IMR-90 (cell line): ENCODE measurements at regions not wholly inside any gene's neighbourhood (a gene's known extent, or its start where the extent isn't known, plus 50 kb on each side); places are given as distances from the start of the nearest gene placed in this dataset.

Experiments used
- ATAC-seq: fragments of 200-7000 bp; cut with Tn5 transposase; 2 replicates; pipeline ENCODE4 v1.9.1; 2020; ENCODE audit warnings: low read depth, mild to moderate bottlenecking, moderate library complexity
- BruUV-seq: library from RNA; stranded (reverse); fragments of 400-500 nt; replicated peaks from 2 replicates; lab custom pipeline; 2021; lab: Mats Ljungman, UMichigan
- CTCF ChIA-PET: fragments of 300-600 bp; formaldehyde crosslinking; extraction: SDS; loops from one replicate; lab custom pipeline; 2021; ENCODE audit warnings: antibody characterized with exemption; lab: Yijun Ruan, JAX
- POLR2A ChIA-PET: fragments of 300-600 bp; sonication (Branson Sonifier 250); formaldehyde crosslinking; loops from one replicate; lab custom pipeline; 2022; ENCODE audit warnings: antibody characterized with exemption; ENCODE audit not compliant: unreplicated experiment; lab: Charles Lee
- DNase-seq: peaks from one replicate; pipeline ENCODE4 v3.0.0; 2013
- H2AFZ ChIP-seq: replicated peaks from 2 replicates; pipeline ENCODE3; 2013; ENCODE audit warnings: low read length, mild to moderate bottlenecking; ENCODE audit not compliant: poor library complexity
- H2AK5ac ChIP-seq: 2 replicates; pipeline ENCODE4 v1.6.1; 2013; ENCODE audit warnings: low read depth, low read length, inconsistent platforms
- H2AK9ac ChIP-seq: replicated peaks from 2 replicates; pipeline ENCODE3; 2013; ENCODE audit warnings: mild to moderate bottlenecking, low read depth, low read length, moderate library complexity; ENCODE audit not compliant: poor library complexity
- H2BK120ac ChIP-seq: 2 replicates; pipeline ENCODE4 v1.6.1; 2013; ENCODE audit warnings: low read depth, low read length, inconsistent platforms
- H2BK15ac ChIP-seq: 3 replicates; pipeline ENCODE4 v1.6.1; 2013; ENCODE audit warnings: low read depth, low read length, inconsistent platforms
- H2BK20ac ChIP-seq: 2 replicates; pipeline ENCODE4 v1.6.1; 2013; ENCODE audit warnings: low read depth, mild to moderate bottlenecking, inconsistent platforms, low read length, moderate library complexity
- H2BK5ac ChIP-seq: 2 replicates; pipeline ENCODE4 v1.6.1; 2013; ENCODE audit warnings: mild to moderate bottlenecking, low read depth, low read length, inconsistent platforms; ENCODE audit not compliant: poor library complexity, severe bottlenecking
- H3K14ac ChIP-seq: replicated peaks from 2 replicates; pipeline ENCODE4 v1.6.1; 2013; ENCODE audit warnings: low read depth, low read length, inconsistent platforms
- H3K18ac ChIP-seq: 2 replicates; pipeline ENCODE4 v1.6.1; 2013; ENCODE audit warnings: low read depth, low read length, control low read depth
- H3K23ac ChIP-seq: 2 replicates; pipeline ENCODE4 v1.6.1; 2013; ENCODE audit warnings: low read depth, low read length, inconsistent platforms
- H3K27ac ChIP-seq: 2 replicates; pipeline ENCODE4 v1.5.1; 2013; ENCODE audit warnings: mild to moderate bottlenecking, control low read depth, low read length; ENCODE audit not compliant: insufficient read depth
- H3K27me3 ChIP-seq: 2 replicates; pipeline ENCODE4 v1.6.1; 2013; ENCODE audit warnings: low read length; ENCODE audit not compliant: control insufficient read depth, insufficient read depth
- H3K36me3 ChIP-seq: 2 replicates; pipeline ENCODE4 v1.6.1; 2013; ENCODE audit warnings: low read length, mixed read lengths; ENCODE audit not compliant: control insufficient read depth, insufficient read depth
- H3K4ac ChIP-seq: 2 replicates; pipeline ENCODE4 v1.6.1; 2013; ENCODE audit warnings: low read depth, low read length, inconsistent platforms
- H3K4me1 ChIP-seq: 2 replicates; pipeline ENCODE4 v1.6.1; 2013; ENCODE audit warnings: low read length, mixed read lengths; ENCODE audit not compliant: control insufficient read depth, insufficient read depth
- H3K4me2 ChIP-seq: 2 replicates; pipeline ENCODE4 v1.6.1; 2013; ENCODE audit warnings: low read depth, mild to moderate bottlenecking, control low read depth, low read length, moderate library complexity
- H3K4me3 ChIP-seq: 2 replicates; pipeline ENCODE4 v1.5.1; 2013; ENCODE audit warnings: low read depth, mild to moderate bottlenecking, control low read depth, low read length, moderate library complexity; ENCODE audit not compliant: insufficient read depth
- H3K56ac ChIP-seq: 2 replicates; pipeline ENCODE4 v1.6.1; 2013; ENCODE audit warnings: low read length, inconsistent platforms; ENCODE audit not compliant: insufficient read depth; ENCODE audit errors: extremely low read depth
- H3K79me1 ChIP-seq, 2 experiments: 2 replicates each; pipeline ENCODE4 v1.6.1; 2013; ENCODE audit warnings: low read length in 2 of 2, inconsistent platforms in 1 of 2, low read depth in 1 of 2
- H3K9ac ChIP-seq: 2 replicates; pipeline ENCODE4 v1.6.1; 2013; ENCODE audit warnings: low read depth, low read length, control low read depth
- H3K9me1 ChIP-seq: 2 replicates; pipeline ENCODE4 v1.6.1; 2013; ENCODE audit warnings: low read length, inconsistent platforms; ENCODE audit not compliant: insufficient read depth
- H3K9me3 ChIP-seq: 2 replicates; pipeline ENCODE4 v1.6.1; 2013; ENCODE audit warnings: low read length; ENCODE audit not compliant: control insufficient read depth, insufficient read depth
- H4K20me1 ChIP-seq: 2 replicates; pipeline ENCODE4 v1.6.1; 2013; ENCODE audit warnings: low read length, inconsistent platforms; ENCODE audit not compliant: insufficient read depth
- H4K5ac ChIP-seq: 2 replicates; pipeline ENCODE4 v1.6.1; 2013; ENCODE audit warnings: mild to moderate bottlenecking, low read depth, low read length, control low read depth
- H4K8ac ChIP-seq, 2 experiments: 2 replicates each; pipeline ENCODE4 v1.6.1; 2013; ENCODE audit warnings: low read depth in 2 of 2, low read length in 2 of 2, control low read depth in 1 of 2, inconsistent platforms in 1 of 2
- H4K91ac ChIP-seq: 2 replicates; pipeline ENCODE4 v1.6.1; 2013; ENCODE audit warnings: low read depth, low read length, inconsistent platforms; ENCODE audit not compliant: insufficient read depth
- CHD1 ChIP-seq: IDR thresholded peaks from 2 replicates; pipeline ENCODE4 v1.6.1; 2012; ENCODE audit warnings: low read depth, low read length, improper control_type of control experiment
- FOS ChIP-seq: fragments of 150-350 bp; IDR thresholded peaks from 2 replicates; pipeline ENCODE4 v1.6.1; 2016; ENCODE audit warnings: low read depth, low read length
- MAZ ChIP-seq: IDR thresholded peaks from 2 replicates; pipeline ENCODE4 v1.6.1; 2012; ENCODE audit warnings: low read depth, mild to moderate bottlenecking, low read length, improper control_type of control experiment, moderate library complexity, borderline replicate concordance
- MXI1 ChIP-seq: IDR thresholded peaks from 2 replicates; pipeline ENCODE4 v1.6.1; 2012; ENCODE audit warnings: low read depth, mild to moderate bottlenecking, low read length, moderate library complexity, borderline replicate concordance
- NFE2L2 ChIP-seq: fragments of 150-350 bp; IDR thresholded peaks from 2 replicates; pipeline ENCODE4 v1.6.1; 2016; ENCODE audit warnings: low read depth, mild to moderate bottlenecking, low read length
- POLR2A ChIP-seq: IDR thresholded peaks from 2 replicates; pipeline ENCODE4 v1.6.1; 2012; ENCODE audit warnings: mild to moderate bottlenecking, low read depth, low read length
- RAD21 ChIP-seq: IDR thresholded peaks from 2 replicates; pipeline ENCODE4 v1.6.1; 2012; ENCODE audit warnings: low read length, improper control_type of control experiment
- RCOR1 ChIP-seq: IDR thresholded peaks from 2 replicates; pipeline ENCODE4 v1.6.1; 2012; ENCODE audit warnings: mild to moderate bottlenecking, low read length, improper control_type of control experiment; ENCODE audit not compliant: insufficient replicate concordance
- RFX5 ChIP-seq: IDR thresholded peaks from 2 replicates; pipeline ENCODE4 v1.8.0; 2012; ENCODE audit warnings: low read depth, mild to moderate bottlenecking, low read length, moderate library complexity
- WGBS, 2 experiments: methylation state at CpG; one replicate each; pipeline versions ENCODE4 v1.1.5 to v1.1.7; 2013; ENCODE audit warnings: missing lambda C conversion rate in 2 of 2; ENCODE audit not compliant: insufficient read length in 1 of 2; ENCODE audit errors: extremely low coverage in 2 of 2; 5-methylcytosine and 5-hydroxymethylcytosine counted together
- dilution Hi-C: fragments of 300-500 bp; cut with HindIII; formaldehyde crosslinking; loops from one replicate; pipeline ENCODE4 v1.14.3; 2018; ENCODE audit warnings: low sequenced_read_pairs; ENCODE audit not compliant: unreplicated experiment
- in situ Hi-C: fragments of 300-500 bp; cut with MboI; formaldehyde crosslinking; loops from 3 replicates; pipeline ENCODE4 v1.14.3; 2019; ENCODE audit warnings: low sequenced_read_pairs, inconsistent platforms, mixed read lengths
- intact Hi-C: fragments of 100-400 bp; cut with micrococcal nuclease; formaldehyde crosslinking; loops from 2 replicates; pipeline ENCODE4 v1.10.0; 2022
- TF ChIP-seq, protein P1 (sequence below): conservative IDR thresholded peaks from 2 replicates; pipeline ENCODE4 v1.5.1; 2012; ENCODE audit warnings: mild to moderate bottlenecking, low read depth, low read length, improper control_type of control experiment
- TF ChIP-seq, protein P2 (sequence below): fragments of 150-350 bp; IDR thresholded peaks from 2 replicates; pipeline ENCODE4 v1.6.1; 2017; ENCODE audit warnings: mild to moderate bottlenecking, antibody characterized with exemption, low read length, low read depth
- TF ChIP-seq, protein P3 (sequence below): fragments of 150-350 bp; IDR thresholded peaks from 2 replicates; pipeline ENCODE4 v1.6.1; 2016; ENCODE audit warnings: low read depth, mild to moderate bottlenecking, low read length, moderate library complexity, borderline replicate concordance

DNA sequence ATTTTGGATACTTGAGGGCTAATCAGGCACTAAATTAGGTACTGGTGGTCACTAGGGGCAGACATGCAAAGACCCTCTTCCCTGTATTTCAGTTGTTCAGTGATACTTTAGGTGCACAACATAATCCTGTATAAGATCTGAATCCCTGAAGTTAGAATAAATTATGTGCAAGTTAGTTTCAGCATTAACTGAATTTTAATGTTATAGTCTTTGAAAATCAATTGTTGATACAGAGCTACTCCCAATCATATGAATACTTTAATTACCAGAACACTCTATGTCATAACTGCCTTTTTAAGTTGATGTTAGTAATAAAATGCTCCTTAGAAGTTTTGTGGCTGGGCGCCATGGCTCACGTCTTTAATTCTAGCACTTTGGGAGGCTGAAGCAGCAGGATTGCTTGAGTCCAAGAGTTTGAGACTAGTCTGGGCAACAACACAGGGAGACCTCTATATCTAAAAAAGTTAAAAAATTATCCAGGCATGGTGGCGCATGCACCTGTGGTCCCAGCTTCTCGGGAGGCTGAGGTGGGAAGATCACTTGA, 87.1 kb upstream of the SKAP2 start:
- no peak overlapping the region for H4K8ac ChIP-seq
- no peaks in the 10 kb centered on the region for H4K20me1 ChIP-seq
- ATAC-seq, result no peak
- no peak overlapping the region for H3K14ac ChIP-seq
- no peak overlapping the region for H2BK15ac ChIP-seq
- no peak overlapping the region for H3K4me3 ChIP-seq
- no CpG with 5 or more reads among the region's 4 CpGs for WGBS, 2 experiments
- no peak overlapping the region for H4K91ac ChIP-seq
- no peak overlapping the region for H3K23ac ChIP-seq
- H3K9me3 ChIP-seq, result no peaks in the 10 kb centered on the region
- H2BK120ac ChIP-seq, result no peak overlapping the region
- ChIA-PET POLR2A (interaction anchor here (0.6 kb wide), 2 partner anchors 11 to 76 kb away, joined by 3 to 7 read pairs; no protein-coding TSS in a partner anchor), CTCF (interaction anchor here (0.9 kb wide), 1 partner anchor 170 kb away, joined by 5 read pairs; no protein-coding TSS in a partner anchor)
- no peak for DNase-seq
- no peak overlapping the region for H2AK5ac ChIP-seq
- no peak overlapping the region for H2AFZ ChIP-seq
- H3K9me1 ChIP-seq, result no peaks in the 10 kb centered on the region
- H3K4me2 ChIP-seq, result no peak overlapping the region
- intact Hi-C loops (no loop called here), dilution Hi-C loops (no loop called here), in situ Hi-C loops (no loop called here)
- no peaks in the 10 kb centered on the region for H3K36me3 ChIP-seq
- no peak overlapping the region for H3K4ac ChIP-seq
- no peaks in the 10 kb centered on the region for H3K4me1 ChIP-seq
- no peaks in the 10 kb centered on the region for H3K79me1 ChIP-seq
- no peak overlapping the region for H2AK9ac ChIP-seq
- BruUV-seq, result no TSS peak
- no peak overlapping the region for H3K9ac ChIP-seq
- no peak overlapping the region for H2BK20ac ChIP-seq
- TF ChIP-seq MAZ, result no peak
- TF ChIP-seq POLR2A, result no peak
- TF ChIP-seq MXI1, result no peak
- no peak for TF ChIP-seq NFE2L2
- TF ChIP-seq CHD1, result no peak
- no peak for TF ChIP-seq RFX5
- TF ChIP-seq, protein P1, sequence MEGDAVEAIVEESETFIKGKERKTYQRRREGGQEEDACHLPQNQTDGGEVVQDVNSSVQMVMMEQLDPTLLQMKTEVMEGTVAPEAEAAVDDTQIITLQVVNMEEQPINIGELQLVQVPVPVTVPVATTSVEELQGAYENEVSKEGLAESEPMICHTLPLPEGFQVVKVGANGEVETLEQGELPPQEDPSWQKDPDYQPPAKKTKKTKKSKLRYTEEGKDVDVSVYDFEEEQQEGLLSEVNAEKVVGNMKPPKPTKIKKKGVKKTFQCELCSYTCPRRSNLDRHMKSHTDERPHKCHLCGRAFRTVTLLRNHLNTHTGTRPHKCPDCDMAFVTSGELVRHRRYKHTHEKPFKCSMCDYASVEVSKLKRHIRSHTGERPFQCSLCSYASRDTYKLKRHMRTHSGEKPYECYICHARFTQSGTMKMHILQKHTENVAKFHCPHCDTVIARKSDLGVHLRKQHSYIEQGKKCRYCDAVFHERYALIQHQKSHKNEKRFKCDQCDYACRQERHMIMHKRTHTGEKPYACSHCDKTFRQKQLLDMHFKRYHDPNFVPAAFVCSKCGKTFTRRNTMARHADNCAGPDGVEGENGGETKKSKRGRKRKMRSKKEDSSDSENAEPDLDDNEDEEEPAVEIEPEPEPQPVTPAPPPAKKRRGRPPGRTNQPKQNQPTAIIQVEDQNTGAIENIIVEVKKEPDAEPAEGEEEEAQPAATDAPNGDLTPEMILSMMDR, result no peak
- TF ChIP-seq FOS, result no peak
- TF ChIP-seq, protein P2, sequence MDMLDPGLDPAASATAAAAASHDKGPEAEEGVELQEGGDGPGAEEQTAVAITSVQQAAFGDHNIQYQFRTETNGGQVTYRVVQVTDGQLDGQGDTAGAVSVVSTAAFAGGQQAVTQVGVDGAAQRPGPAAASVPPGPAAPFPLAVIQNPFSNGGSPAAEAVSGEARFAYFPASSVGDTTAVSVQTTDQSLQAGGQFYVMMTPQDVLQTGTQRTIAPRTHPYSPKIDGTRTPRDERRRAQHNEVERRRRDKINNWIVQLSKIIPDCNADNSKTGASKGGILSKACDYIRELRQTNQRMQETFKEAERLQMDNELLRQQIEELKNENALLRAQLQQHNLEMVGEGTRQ, result no peak
- no peak for TF ChIP-seq RAD21
- TF ChIP-seq RCOR1, result no peak
- TF ChIP-seq, protein P3, sequence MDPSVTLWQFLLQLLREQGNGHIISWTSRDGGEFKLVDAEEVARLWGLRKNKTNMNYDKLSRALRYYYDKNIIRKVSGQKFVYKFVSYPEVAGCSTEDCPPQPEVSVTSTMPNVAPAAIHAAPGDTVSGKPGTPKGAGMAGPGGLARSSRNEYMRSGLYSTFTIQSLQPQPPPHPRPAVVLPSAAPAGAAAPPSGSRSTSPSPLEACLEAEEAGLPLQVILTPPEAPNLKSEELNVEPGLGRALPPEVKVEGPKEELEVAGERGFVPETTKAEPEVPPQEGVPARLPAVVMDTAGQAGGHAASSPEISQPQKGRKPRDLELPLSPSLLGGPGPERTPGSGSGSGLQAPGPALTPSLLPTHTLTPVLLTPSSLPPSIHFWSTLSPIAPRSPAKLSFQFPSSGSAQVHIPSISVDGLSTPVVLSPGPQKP, result no peak
- no peak overlapping the region for H4K5ac ChIP-seq
- no peak overlapping the region for H3K18ac ChIP-seq
- H2BK5ac ChIP-seq, result no peak overlapping the region
- no peaks in the 10 kb centered on the region; the same call in 1 of the 2 replicates for H3K27me3 ChIP-seq
- no peak overlapping the region for H3K56ac ChIP-seq
- no peak overlapping the region for H3K27ac ChIP-seq
